GM19351 (cell line): ENCODE measurements at regions not wholly inside any gene's neighbourhood (a gene's known extent, or its start where the extent isn't known, plus 50 kb on each side); places are given as distances from the start of the nearest gene placed in this dataset.
"Not testable (repeated sequence)": the region's sequence is repeated elsewhere in the genome, so short reads cannot be mapped to it uniquely, and the experiment has no call there.

Source experiments
- ATAC-seq: cut with Tn5 transposase; IDR thresholded peaks from one replicate; pipeline ENCODE4 v1.9.1; 2021; ENCODE audit warnings: mild to moderate bottlenecking, moderate library complexity; ENCODE audit not compliant: unreplicated experiment

- ATAC-seq = not testable (repeated sequence)
Measured at GRCh38 chr1:157294387-157295145, 156.4 kb upstream of the ETV3 start.

- no peak for ATAC-seq
Measured at GRCh38 chr1:157292809-157293564, 154.8 kb upstream of the ETV3 start.

- ATAC-seq = no peak
Measured at GRCh38 chr1:157292302-157292701, 154.1 kb upstream of the ETV3 start.

GRCh38 chr1:157291083-157291482, 152.9 kb upstream of the ETV3 start:
- no peak for ATAC-seq

GRCh38 chr1:157289424-157290105, 151.4 kb upstream of the ETV3 start:
- no peak for ATAC-seq

- ATAC-seq = no peak
Measured at GRCh38 chr1:157288996-157289395, 150.8 kb upstream of the ETV3 start.

- no peak for ATAC-seq
Measured at GRCh38 chr1:157288492-157288891, 150.3 kb upstream of the ETV3 start.

- ATAC-seq = no peak
Measured at GRCh38 chr1:157288006-157288405, 149.8 kb upstream of the ETV3 start.

GRCh38 chr1:157287462-157287861, 149.3 kb upstream of the ETV3 start:
- no peak for ATAC-seq

GRCh38 chr1:157286646-157287420, 148.6 kb upstream of the ETV3 start:
- ATAC-seq = no peak

GRCh38 chr1:157286096-157286495, 147.9 kb upstream of the ETV3 start:
- ATAC-seq = no peak

- no peak for ATAC-seq
Measured at GRCh38 chr1:157284451-157284850, 146.3 kb upstream of the ETV3 start.

- no peak for ATAC-seq
Measured at GRCh38 chr1:157279802-157280140, 141.6 kb upstream of the ETV3 start.

- ATAC-seq = no peak
Measured at GRCh38 chr1:157279138-157279801, 141.1 kb upstream of the ETV3 start.

- no peak for ATAC-seq
Measured at GRCh38 chr1:157278383-157279137, 140.4 kb upstream of the ETV3 start.

- ATAC-seq = no peak
Measured at GRCh38 chr1:157277913-157278312, 139.7 kb upstream of the ETV3 start.

- ATAC-seq = no peak
Measured at GRCh38 chr1:157277281-157277680, 139.1 kb upstream of the ETV3 start.

- no peak for ATAC-seq
Measured at GRCh38 chr1:157274698-157275534, 136.7 kb upstream of the ETV3 start.
